Panc1 (cell line): ENCODE measurements at regions not wholly inside any gene's neighbourhood (a gene's known extent, or its start where the extent isn't known, plus 50 kb on each side); places are given as distances from the start of the nearest gene placed in this dataset.
A peak's percentile ranks its signal among the peaks of the same experiment; 100 is the strongest.
"Not testable (repeated sequence)": the region's sequence is repeated elsewhere in the genome, so short reads cannot be mapped to it uniquely, and the experiment has no call there.

ENCODE experiments used
- ATAC-seq: fragments of 200-7000 bp; cut with Tn5 transposase; 2 replicates; pipeline ENCODE4 v1.9.1; 2020; ENCODE audit warnings: mild to moderate bottlenecking, moderate library complexity
- BruUV-seq: library from RNA; stranded (reverse); fragments of 400-500 nt; replicated peaks from 2 replicates; lab custom pipeline; 2021; lab: Mats Ljungman, UMichigan
- CTCF ChIA-PET: fragments of 300-600 bp; sonication (Branson Sonifier 250); formaldehyde crosslinking; loops from one replicate; lab custom pipeline; 2022; ENCODE audit warnings: antibody characterized with exemption; lab: Charles Lee
- POLR2A ChIA-PET: fragments of 300-600 bp; sonication (Branson Sonifier 250); formaldehyde crosslinking; loops from one replicate; lab custom pipeline; 2022; ENCODE audit warnings: antibody characterized with exemption; lab: Charles Lee
- DNase-seq: peaks from one replicate; pipeline ENCODE4 v3.0.0-alpha.2; 2010; ENCODE audit warnings: low read depth, low spot score
- H3K27ac ChIP-seq: 2 replicates; pipeline ENCODE4 v1.5.1; 2011; ENCODE audit warnings: mild to moderate bottlenecking, low read length, inconsistent platforms
- H3K27me3 ChIP-seq: fragments of 200-500 bp; sonication (Bioruptor generic); 2 replicates; pipeline ENCODE4 v1.6.0; 2014; ENCODE audit warnings: low read length, inconsistent platforms; ENCODE audit not compliant: control insufficient read depth, insufficient read depth
- H3K36me3 ChIP-seq: fragments of 200-500 bp; sonication (Bioruptor generic); 2 replicates; pipeline ENCODE4 v1.5.1; 2014; ENCODE audit warnings: inconsistent platforms, mild to moderate bottlenecking, low read length, moderate library complexity; ENCODE audit not compliant: control insufficient read depth, insufficient read depth
- H3K4me1 ChIP-seq: 2 replicates; pipeline ENCODE4 v1.5.1; 2011; ENCODE audit warnings: inconsistent platforms, mild to moderate bottlenecking, low read length, moderate library complexity; ENCODE audit not compliant: control insufficient read depth, insufficient read depth
- H3K4me3 ChIP-seq, 2 experiments: 2 replicates each; pipeline ENCODE4 v1.5.1; 2011 to 2012; ENCODE audit warnings: low read depth in 2 of 2, low read length in 2 of 2, mild to moderate bottlenecking in 2 of 2, inconsistent platforms in 1 of 2, moderate library complexity in 1 of 2
- H3K9me3 ChIP-seq: fragments of 200-500 bp; sonication (Bioruptor generic); 2 replicates; pipeline ENCODE4 v1.5.1; 2014; ENCODE audit warnings: low read depth, mild to moderate bottlenecking, inconsistent platforms, low read length, moderate library complexity; ENCODE audit not compliant: control insufficient read depth, insufficient read depth
- in situ Hi-C: cut with HindIII; loops from 2 replicates; pipeline ENCODE4 v1.10.0; 2016; ENCODE audit warnings: low sequenced_read_pairs, low pct_unique_long_range_greater_than_20kb
- intact Hi-C: fragments of 100-400 bp; cut with micrococcal nuclease; formaldehyde crosslinking; loops from one replicate; pipeline ENCODE4 v1.10.0; 2022; ENCODE audit not compliant: unreplicated experiment

DNA sequence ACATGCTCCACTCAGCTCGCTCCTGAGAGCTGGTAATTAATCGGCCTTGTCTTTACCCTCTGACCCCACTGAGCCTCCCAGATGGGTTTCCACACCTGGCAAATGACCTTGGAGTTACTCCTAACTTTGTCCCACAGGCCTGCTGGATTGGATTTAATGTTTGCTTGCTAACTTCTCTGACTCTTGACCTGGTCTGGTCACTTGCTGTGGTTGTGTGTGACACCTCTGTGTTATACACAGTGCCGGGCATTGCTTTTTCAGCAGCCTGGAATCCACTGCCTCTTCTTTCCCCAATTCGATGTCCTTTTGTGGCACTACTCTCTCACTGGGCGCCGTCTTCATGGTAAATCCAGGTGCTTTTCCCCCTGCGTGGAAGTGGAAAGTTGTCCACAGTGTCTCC is 145.8 kb upstream of the PLGLB2 start:
- H3K27ac ChIP-seq, in situ Hi-C loops, H3K36me3 ChIP-seq, BruUV-seq, H3K27me3 ChIP-seq, H3K9me3 ChIP-seq, H3K4me1 ChIP-seq, intact Hi-C loops, DNase-seq, POLR2A ChIA-PET, H3K4me3 ChIP-seq, CTCF ChIA-PET: not testable (repeated sequence)
- peak; percentile 54; the same call in 1 of the 2 replicates for ATAC-seq

DNA sequence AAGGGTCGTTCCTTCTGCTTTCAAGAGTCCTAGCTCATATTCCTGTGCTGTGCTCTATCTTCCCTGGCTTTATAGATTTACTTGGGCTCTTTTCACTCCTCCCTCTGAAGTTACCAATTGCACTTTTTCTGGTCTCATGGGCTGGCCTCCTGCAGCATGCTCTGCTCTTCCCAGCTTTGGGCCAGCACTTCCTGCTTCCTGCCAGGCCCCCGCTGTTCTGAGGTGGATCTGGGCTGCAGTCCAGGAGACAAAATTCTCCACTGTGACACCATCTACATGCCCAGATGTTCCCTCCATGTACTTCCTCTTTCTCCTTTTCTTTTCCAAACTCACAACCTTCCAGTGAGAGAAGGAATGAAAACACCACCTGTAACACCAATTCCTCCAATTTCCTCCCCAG is 145.2 kb upstream of the PLGLB2 start:
- CTCF ChIA-PET, H3K4me1 ChIP-seq, H3K36me3 ChIP-seq, BruUV-seq, DNase-seq, H3K9me3 ChIP-seq, H3K27ac ChIP-seq, in situ Hi-C loops, POLR2A ChIA-PET, H3K4me3 ChIP-seq, H3K27me3 ChIP-seq, intact Hi-C loops: not testable (repeated sequence)
- peak; percentile 20; the same call in 1 of the 2 replicates for ATAC-seq

DNA sequence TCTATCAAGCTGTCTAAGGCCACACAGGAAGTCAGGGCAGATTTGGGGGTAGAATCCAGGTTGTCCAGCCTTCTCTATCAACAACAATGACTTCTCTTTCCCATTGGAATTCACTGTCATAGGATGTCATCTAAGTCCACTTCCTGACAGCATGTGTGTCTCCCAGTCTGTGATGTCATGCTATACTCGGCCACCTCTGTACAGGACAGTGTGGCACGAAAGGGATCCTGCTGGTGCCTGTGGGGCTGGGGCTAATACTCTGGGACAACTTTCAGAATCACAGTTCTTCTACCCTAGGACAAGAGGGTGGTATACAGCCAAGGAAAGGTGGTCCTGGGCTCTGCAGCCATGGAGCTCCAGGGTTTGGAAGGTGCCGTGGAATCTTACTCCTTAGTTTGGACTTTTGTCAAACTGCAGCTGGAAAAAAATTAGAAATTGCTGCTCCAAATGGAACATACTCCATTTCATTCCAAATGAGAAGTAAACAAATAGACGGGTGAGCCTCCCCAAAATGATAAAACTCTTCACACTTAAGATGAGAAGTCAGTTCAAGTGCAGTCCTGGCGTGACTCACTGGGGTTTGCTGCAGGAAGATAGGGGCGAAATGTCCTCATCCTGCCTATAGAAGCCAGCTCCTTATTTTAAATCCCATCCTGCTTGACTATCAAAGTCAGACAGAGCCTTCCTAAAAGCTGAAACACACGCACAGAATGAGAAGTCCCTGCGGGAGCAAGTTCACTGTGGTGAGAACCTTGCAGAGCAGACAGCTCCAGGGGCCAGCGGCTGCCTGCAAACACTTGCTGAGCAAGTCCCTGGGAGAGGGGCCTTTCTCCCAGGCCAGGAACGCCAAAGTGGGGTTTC is 144.2 kb upstream of the PLGLB2 start:
- POLR2A ChIA-PET, H3K4me1 ChIP-seq, H3K4me3 ChIP-seq, BruUV-seq, H3K36me3 ChIP-seq, in situ Hi-C loops, H3K9me3 ChIP-seq, H3K27me3 ChIP-seq, H3K27ac ChIP-seq, DNase-seq, CTCF ChIA-PET, intact Hi-C loops: not testable (repeated sequence)
- ATAC-seq = peak; percentile 78

DNA sequence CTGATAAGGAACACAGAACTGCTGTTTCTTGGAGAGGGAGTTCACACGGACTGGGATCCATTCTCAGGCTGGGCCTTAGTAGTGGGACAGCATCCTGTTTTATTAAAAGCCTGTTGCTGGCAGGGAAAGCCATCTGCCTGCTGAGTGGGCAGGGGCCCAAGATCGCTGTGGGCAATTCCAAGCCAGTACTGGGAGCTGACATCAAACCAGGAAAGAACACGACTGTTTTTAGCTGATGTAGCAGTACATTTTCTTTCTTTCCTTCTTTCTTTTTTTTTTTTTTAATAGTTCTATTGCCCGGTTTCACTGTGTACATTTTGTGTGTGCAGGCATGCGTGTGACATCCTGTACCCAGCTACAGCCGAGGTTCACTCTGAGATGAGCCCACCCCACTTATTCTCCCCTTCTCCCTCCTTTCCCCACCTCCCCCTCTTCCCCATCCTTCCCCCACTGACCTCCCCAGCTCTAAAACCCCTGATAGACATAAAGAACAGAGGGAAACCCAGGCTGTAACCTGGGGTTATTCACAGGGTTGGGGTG is 143.5 kb upstream of the PLGLB2 start:
- H3K36me3 ChIP-seq, H3K27me3 ChIP-seq, DNase-seq, H3K27ac ChIP-seq, H3K4me1 ChIP-seq, BruUV-seq, in situ Hi-C loops, intact Hi-C loops, H3K9me3 ChIP-seq, CTCF ChIA-PET, H3K4me3 ChIP-seq, POLR2A ChIA-PET: not testable (repeated sequence)
- ATAC-seq = peak; percentile 70

DNA sequence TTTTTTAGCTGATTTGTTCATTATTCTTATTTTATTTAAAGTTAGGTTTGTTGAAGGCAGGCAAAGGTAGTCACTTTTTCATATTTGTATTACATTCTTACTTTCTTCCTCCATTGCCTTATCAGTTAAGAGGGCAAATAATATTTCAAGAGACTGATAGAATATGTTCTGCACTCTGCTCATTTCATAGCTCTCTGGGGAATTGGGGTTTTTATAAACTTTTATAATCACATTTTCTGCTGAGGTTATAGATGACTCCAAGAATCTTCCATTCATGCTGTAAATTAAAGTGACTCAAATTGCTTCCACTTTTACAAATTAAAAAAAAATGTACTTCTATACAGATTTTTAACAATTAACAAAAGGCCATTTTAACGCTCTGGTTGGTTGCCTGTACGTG is 142.9 kb upstream of the PLGLB2 start:
- BruUV-seq, H3K9me3 ChIP-seq, H3K36me3 ChIP-seq, intact Hi-C loops, CTCF ChIA-PET, POLR2A ChIA-PET, DNase-seq, in situ Hi-C loops, H3K27ac ChIP-seq, H3K4me1 ChIP-seq, H3K4me3 ChIP-seq, H3K27me3 ChIP-seq, ATAC-seq: not testable (repeated sequence)

DNA sequence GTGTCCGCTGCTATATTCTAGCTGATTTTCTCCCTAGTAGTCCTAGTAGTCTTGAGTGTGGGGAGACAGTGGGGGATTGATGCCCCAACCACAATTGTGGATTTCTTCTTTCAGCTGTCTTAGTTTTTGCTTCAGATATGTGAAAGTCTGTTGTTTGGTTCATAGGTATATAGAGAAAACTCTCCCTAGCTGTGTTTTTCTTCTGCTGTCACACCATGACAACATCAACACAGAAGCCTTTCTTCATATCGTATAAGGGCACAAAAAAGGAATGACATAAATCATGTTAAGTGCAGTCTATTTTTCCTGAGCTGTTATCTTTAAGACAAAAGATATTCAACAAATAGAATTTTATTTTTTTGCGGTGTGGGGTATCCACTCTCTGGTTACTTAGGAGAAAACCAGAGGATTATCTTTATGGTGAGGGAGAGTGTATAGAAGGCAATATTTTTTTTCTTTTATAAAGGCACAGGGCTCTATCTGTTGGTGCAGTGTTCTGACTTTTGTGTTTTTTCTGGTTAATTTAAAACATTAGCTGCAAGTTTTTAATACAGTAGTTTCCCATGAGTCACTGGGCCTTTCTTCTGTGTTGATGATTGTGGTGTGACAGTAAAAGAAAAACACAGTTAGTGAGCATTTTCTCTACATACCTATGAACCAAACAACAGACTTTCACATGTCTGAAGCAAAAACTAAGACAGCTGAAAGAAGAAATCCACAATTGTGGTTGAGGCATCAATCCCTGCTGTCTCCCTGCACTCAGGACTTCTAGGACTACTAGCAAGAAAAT is 139.3 kb upstream of the PLGLB2 start:
- POLR2A ChIA-PET, intact Hi-C loops: not testable (repeated sequence)

DNA sequence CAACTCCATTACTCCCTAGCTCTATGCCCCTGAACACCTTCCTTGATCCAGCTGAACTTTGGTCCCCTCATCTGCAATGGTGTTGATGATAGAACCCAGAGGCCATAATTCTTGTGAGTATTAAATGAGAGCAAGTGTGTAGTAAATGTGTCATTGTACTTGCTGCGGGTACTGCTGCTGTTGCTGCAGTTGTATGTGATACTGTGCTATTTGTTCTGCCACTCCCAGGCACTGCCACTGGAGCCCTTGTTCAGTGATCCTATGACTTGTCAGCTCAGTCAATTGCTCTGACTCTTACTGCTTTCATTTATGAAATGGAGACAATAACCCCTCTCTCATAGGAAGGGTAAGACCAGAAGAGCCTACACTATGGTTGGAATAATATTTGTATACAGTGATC is 136.9 kb upstream of the PLGLB2 start:
- H3K4me3 ChIP-seq, POLR2A ChIA-PET, H3K27me3 ChIP-seq, H3K36me3 ChIP-seq, H3K4me1 ChIP-seq, H3K9me3 ChIP-seq, CTCF ChIA-PET, ATAC-seq, DNase-seq, BruUV-seq, H3K27ac ChIP-seq, in situ Hi-C loops, intact Hi-C loops: not testable (repeated sequence)

More for the DNA sequence above, 139.3 kb upstream of the PLGLB2 start:
- H3K9me3 ChIP-seq, H3K27ac ChIP-seq, ATAC-seq, BruUV-seq, CTCF ChIA-PET, in situ Hi-C loops, H3K4me1 ChIP-seq, H3K36me3 ChIP-seq, H3K4me3 ChIP-seq, DNase-seq, H3K27me3 ChIP-seq: not testable (repeated sequence)
